ENCODE measurements at regions not wholly inside any gene's neighbourhood (a gene's known extent, or its start where the extent isn't known, plus 50 kb on each side); places are given as distances from the start of the nearest gene placed in this dataset.

DNA sequence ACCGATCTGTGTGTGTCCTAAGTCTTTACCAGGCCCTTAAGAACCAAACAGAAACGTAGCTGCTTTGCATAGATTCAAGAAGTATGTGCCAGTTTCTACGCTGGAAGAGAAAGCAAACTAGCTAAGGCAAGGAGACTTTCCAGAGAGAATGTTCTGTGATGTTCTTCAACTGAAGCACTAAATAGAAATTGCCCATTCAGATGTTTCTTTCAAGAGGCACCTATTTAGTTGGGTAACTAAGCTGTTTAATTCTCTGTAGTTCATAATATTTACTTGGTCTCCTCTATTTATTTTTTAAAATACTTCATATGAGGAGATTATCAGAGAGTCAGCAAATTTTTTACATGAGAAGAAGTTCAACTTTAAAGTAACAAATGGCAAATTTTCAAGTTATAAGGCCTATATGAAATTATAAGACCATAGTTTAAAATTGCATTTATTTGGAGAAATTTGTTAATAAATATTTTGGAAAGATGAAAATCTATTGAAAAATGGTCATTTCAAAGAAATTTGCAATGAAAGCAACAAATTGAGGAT, 279.0 kb downstream of the NEBL start:
- Mint-ChIP-seq H3K4me3 (no peak overlapping the region), H3K9me3 (peaks cover 12% of the 10 kb centered on the region), H3K4me1 (ENCODE audit: low read depth in 2 of 2) (peaks cover 41 to 45% of the 10 kb centered on the region in 2 donors), H3K27ac (peak overlapping the region; percentile 65 to 82), H3K27me3 (no peaks in the 10 kb centered on the region), H3K36me3 (peaks cover 7% of the 10 kb centered on the region)
- ATAC-seq (no peak), DNase-seq (ENCODE audit: low spot score) (no peak)

DNA sequence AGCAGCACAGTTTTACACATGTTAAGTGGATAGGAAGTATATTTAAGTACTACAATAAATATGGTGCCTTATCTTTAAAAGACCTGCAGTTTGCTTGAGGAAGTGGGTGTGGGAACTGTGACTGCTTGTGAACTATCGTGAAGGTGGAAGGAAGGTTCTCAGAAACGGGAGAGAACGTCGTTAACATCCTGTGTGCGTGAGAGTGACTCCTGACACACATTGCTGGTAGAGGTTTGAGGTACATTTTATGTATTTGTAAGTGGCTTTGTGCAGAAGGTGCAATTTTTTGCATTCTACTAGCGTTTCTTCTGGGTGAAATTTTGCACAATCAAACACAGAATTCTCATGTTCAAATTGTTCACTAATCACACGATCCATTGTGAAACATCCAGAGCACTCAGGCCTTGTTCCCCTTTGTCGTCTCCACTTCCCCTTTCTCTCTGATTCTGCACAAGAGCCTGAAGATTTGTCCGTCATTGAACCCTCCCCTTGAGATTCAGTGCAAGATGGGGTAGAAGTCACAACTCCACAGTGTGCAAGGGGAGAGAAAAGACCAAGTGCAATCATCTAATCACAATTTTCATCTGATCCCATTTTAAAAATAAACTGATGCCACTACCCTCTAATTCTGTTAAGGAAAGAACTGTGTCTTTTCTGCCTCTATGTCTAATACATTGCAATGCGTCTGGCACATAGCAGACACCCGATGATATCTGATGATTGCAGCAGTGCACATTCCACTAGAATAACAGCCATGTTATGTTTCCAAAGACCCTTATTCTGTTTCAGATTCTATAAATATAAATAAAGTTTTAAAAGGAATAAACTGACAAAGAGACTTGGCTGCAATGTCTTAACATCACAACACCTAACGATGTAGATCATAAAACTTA, 279.9 kb downstream of the NEBL start:
- peak; percentile 75 to 82 for ATAC-seq

DNA sequence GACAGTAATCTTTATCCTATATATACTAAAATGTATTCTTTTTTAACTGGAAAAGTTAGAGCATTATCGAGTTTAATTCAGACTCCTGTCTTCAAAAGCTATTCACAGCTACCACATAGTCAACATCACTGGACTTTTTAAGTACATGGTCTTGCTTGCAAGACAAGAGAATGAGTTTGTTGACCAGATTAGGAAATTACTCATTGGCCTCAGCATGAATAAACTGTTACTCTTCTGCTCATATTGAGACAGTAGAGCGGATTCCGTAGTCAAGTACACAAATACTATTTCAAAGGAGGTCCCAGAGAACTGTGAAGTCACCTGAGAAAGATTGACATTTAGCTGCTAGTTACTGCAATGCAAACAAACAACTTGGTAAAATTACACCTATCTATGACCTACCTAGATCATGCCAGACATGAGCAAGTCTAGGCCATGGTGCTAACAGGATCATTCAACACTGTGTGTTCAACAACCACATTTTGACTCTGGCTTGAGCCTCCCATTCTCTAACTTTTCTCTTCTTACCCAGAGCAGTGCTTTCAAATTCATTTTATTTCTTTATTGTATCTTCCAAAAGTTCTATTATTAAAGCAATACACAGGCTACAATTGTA, 280.9 kb downstream of the NEBL start:
- peaks cover 35 to 38% of the 10 kb centered on the region in 2 donors for H3K4me1 Mint-ChIP-seq (ENCODE audit: low read depth in 2 of 2)
- peak overlapping the region; percentile 65 to 82 for H3K27ac Mint-ChIP-seq
- peak; percentile 56 to 62 for ATAC-seq
- H3K4me3 Mint-ChIP-seq, result peak overlapping the region; percentile 66
- H3K36me3 Mint-ChIP-seq, result peaks cover 7% of the 10 kb centered on the region
- H3K27me3 Mint-ChIP-seq, result no peaks in the 10 kb centered on the region
- peaks cover 12% of the 10 kb centered on the region for H3K9me3 Mint-ChIP-seq
- no peak for DNase-seq (ENCODE audit: low spot score)

More for the DNA sequence above, 279.9 kb downstream of the NEBL start:
- peak overlapping the region; percentile 66 for H3K4me3 Mint-ChIP-seq
- peak overlapping the region; percentile 65 to 82 for H3K27ac Mint-ChIP-seq
- peaks cover 12% of the 10 kb centered on the region for H3K9me3 Mint-ChIP-seq
- H3K36me3 Mint-ChIP-seq, result peaks cover 7% of the 10 kb centered on the region
- H3K4me1 Mint-ChIP-seq (ENCODE audit: low read depth in 2 of 2), result peaks cover 35 to 38% of the 10 kb centered on the region in 2 donors
- DNase-seq (ENCODE audit: low spot score), result peak; percentile 65
- no peaks in the 10 kb centered on the region for H3K27me3 Mint-ChIP-seq

DNA sequence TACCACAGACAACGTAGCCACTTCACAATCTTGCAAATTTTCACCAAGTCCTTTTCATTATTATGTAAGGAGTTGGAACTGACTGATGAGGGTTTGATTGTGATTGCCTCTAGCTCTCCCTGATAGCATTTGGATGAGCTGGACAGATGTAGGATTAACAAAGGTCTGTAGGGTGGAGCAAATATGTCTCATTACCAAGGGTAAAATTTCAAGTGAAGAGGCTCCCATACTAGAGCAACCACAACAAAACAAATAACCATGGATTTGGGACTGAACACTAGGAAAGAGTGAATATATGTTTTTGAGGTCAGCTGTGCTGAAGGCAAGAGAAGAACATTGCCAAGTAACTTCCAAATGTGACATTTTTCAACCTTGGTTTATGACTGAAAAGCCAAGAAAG, 281.7 kb downstream of the NEBL start:
- Mint-ChIP-seq H3K9me3 (peaks cover 12% of the 10 kb centered on the region), H3K27ac (peak overlapping the region; percentile 47 to 61), H3K36me3 (peaks cover 7% of the 10 kb centered on the region), H3K4me3 (peak overlapping the region; percentile 21), H3K4me1 (ENCODE audit: low read depth in 2 of 2) (peaks cover 35 to 38% of the 10 kb centered on the region in 2 donors), H3K27me3 (no peaks in the 10 kb centered on the region)
- ATAC-seq, result no peak
- no peak for DNase-seq (ENCODE audit: low spot score)

DNA sequence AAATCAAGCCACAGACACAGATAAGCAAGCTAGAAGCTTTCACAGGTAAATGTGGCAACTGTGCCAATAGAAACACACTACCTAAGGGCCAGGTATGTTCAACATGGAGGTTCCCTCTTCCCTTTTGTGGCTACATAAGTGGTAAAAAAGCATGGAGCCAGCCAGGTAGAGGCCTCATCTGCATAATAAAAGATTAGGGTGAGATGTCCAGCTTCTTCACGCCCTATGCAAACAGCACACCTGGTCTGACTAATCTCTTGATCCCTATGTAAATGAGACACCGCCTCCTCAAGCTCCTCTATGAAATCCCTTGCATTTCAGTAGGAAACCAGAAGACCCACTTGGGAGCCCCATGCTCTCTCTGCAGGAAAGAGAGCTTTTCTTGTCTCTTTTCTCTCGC, 282.2 kb downstream of the NEBL start:
- DNase-seq (ENCODE audit: low spot score) (no peak), ATAC-seq (no peak)
- H3K27me3 Mint-ChIP-seq, result no peaks in the 10 kb centered on the region
- peak overlapping the region; percentile 47 to 61 for H3K27ac Mint-ChIP-seq
- H3K4me1 Mint-ChIP-seq (ENCODE audit: low read depth in 2 of 2), result peaks cover 35 to 38% of the 10 kb centered on the region in 2 donors
- peaks cover 8% of the 10 kb centered on the region for H3K36me3 Mint-ChIP-seq
- H3K9me3 Mint-ChIP-seq, result peaks cover 12% of the 10 kb centered on the region
- H3K4me3 Mint-ChIP-seq, result peak overlapping the region; percentile 21

DNA sequence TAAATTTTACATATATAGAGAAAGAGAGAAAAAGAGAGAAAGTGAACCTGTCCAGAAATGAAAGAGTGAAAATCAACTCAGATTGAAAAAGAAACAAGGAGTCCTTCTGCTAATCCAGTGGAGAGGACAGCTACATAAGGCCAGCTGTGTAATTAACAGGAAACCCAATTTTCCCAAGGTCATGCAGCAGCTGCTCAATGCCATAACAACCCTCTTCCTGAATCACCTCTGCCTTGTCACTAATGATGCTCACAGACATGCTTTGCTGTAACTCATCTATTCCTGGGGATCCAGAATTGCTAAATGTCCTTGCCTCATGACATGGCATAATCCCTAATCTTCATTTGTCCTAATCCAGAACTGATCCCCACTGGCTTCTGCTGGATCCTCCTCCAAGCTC, 288.6 kb downstream of the NEBL start:
- Mint-ChIP-seq H3K27me3 (no peaks in the 10 kb centered on the region), H3K9me3 (peaks cover 3% of the 10 kb centered on the region), H3K4me1 (ENCODE audit: low read depth in 2 of 2) (peaks cover 0 to 3% of the 10 kb centered on the region in 2 donors), H3K4me3 (no peak overlapping the region), H3K36me3 (peaks cover 8% of the 10 kb centered on the region), H3K27ac (no peak overlapping the region)
- no peak for DNase-seq (ENCODE audit: low spot score)
- no peak for ATAC-seq

DNA sequence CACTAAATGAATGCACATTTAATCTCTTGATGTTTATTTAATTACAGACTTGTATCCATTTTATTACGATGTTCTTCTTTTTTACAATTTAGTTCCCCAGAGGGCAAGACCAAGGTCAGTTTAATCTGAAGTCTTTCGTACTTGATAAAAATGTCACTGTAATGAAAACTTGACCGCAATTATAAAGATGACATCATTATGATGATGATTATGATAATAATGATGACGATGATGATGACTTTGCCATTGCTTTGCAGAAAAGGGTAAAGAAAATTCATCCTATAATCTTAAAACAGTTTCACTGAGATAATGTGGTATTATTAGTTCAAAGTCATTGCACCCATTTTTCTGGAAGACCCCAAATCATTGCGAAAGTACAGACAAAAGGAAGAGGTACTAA, 290.1 kb downstream of the NEBL start:
- H3K27ac Mint-ChIP-seq, result no peak overlapping the region
- H3K4me1 Mint-ChIP-seq (ENCODE audit: low read depth in 2 of 2), result no peaks in the 10 kb centered on the region
- ATAC-seq (no peak), DNase-seq (ENCODE audit: low spot score) (no peak)
- no peaks in the 10 kb centered on the region for H3K27me3 Mint-ChIP-seq
- peaks cover 6% of the 10 kb centered on the region for H3K9me3 Mint-ChIP-seq
- peaks cover 8% of the 10 kb centered on the region for H3K36me3 Mint-ChIP-seq
- H3K4me3 Mint-ChIP-seq, result no peak overlapping the region

DNA sequence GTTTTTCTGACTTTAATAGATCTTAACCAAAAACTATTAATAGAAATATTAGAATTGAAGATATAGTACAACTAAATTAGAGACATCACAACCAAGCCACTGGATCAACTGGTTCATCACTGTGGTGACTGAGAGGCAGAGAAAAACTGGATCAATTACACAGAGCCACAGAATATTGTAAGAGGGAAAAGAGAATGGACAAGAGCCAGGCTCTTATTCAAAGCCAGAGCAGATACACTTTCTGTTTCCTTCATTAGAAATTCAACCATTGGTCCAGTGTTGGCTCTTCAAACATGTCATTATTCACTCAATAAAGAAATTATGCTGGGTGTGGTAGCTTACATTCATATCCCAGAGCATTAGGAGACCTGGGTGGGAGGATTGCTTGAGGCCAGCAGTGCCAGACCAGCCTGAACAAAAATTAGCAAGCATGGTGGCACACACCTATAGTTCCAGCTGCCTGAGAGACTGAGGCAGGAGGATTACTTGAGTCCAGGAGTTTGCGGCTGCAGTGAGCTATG, 295.1 kb downstream of the NEBL start:
- DNase-seq (ENCODE audit: low spot score), result no peak
- Mint-ChIP-seq H3K4me3 (no peak overlapping the region), H3K9me3 (peaks cover 3% of the 10 kb centered on the region), H3K27me3 (no peaks in the 10 kb centered on the region), H3K4me1 (ENCODE audit: low read depth in 2 of 2) (peaks cover 0 to 4% of the 10 kb centered on the region in 2 donors), H3K36me3 (no peaks in the 10 kb centered on the region), H3K27ac (no peak overlapping the region)
- ATAC-seq, result no peak

DNA sequence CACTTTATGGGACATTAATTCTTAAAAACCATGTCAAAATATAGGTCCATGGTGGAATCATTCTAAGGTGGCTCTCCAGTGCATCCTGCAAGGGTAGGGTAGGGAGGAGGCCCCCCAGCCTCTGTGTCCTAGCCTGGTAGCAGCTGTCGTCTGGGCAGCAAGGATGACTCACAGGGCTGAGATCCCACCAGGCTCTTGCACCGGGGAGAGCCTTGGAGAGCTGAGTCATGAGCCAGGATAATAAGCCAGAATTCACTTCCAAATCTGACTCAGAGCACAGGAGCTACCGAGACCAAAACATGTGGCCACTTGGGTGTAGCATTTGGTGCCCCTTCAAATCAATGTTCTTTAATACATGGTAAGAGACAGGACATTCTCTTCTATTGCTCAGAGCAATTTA, 298.5 kb downstream of the NEBL start:
- Mint-ChIP-seq H3K27me3 (no peaks in the 10 kb centered on the region), H3K4me3 (no peak overlapping the region), H3K4me1 (ENCODE audit: low read depth in 2 of 2) (peaks cover 14 to 20% of the 10 kb centered on the region in 2 donors), H3K9me3 (peaks cover 3% of the 10 kb centered on the region), H3K27ac (no peak overlapping the region), H3K36me3 (no peaks in the 10 kb centered on the region)
- DNase-seq (ENCODE audit: low spot score) (no peak), ATAC-seq (peak in 1 of 2 donors; percentile 13)

DNA sequence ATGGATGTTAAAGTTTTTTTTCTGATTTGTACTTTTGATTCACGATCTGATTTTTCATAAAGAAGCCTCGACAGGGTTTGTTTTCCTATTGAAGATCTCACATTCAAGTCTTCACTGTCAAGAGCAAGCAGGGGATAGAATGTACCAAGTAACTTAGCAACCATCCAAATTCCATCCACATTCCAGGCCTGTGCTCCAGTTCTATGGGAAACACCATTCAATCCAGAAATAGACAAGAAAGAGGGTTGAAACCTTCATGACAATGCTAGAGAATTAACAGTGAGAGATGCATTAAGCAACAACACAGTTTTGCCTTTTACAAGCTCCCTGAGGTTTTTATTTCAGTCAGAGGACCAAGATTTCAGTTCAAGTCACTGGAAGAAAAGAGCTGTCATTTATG, 300.2 kb downstream of the NEBL start:
- Mint-ChIP-seq H3K27ac (peak overlapping the region in 1 of 2 donors; percentile 47), H3K4me1 (ENCODE audit: low read depth in 2 of 2) (peaks cover 14 to 20% of the 10 kb centered on the region in 2 donors), H3K27me3 (no peaks in the 10 kb centered on the region), H3K36me3 (no peaks in the 10 kb centered on the region), H3K4me3 (no peak overlapping the region), H3K9me3 (no peaks in the 10 kb centered on the region)
- DNase-seq (ENCODE audit: low spot score) (no peak), ATAC-seq (no peak)

DNA sequence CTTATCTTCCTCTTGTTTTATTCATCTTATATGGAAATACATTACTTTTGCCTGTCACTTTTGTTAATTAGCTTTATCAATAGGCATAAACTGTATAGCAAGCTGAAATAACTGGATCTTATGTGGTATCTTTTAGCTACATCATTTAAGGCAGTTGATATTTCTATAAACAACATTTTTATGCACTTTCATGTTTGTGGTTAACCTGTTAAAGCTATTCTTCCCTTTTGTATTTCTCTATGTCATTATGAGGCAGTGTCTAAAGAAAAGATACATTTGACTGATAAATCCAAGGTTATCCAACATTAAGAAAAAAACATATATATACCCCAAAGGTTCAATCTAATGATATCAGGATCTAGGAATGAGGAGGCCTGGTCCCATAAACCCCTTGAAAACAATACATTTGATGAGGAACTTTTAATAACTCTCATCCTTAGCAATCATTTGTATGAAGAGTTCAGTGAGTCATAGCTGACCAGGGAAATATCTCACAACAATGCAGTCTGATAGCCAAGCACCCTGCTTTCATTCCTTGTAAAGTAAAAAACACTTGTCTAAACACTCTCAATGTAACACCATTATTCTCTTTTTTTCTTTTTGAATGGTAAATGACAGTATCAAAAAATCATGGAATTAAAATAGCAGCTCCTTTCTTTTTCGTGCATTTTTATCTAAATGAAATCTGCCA, 300.9 kb downstream of the NEBL start:
- Mint-ChIP-seq H3K27me3 (no peaks in the 10 kb centered on the region), H3K27ac (peak overlapping the region; percentile 27 to 47), H3K4me1 (ENCODE audit: low read depth in 2 of 2) (peaks cover 21 to 27% of the 10 kb centered on the region in 2 donors), H3K4me3 (no peak overlapping the region), H3K36me3 (no peaks in the 10 kb centered on the region), H3K9me3 (no peaks in the 10 kb centered on the region)
- DNase-seq (ENCODE audit: low spot score) (no peak), ATAC-seq (no peak)

DNA sequence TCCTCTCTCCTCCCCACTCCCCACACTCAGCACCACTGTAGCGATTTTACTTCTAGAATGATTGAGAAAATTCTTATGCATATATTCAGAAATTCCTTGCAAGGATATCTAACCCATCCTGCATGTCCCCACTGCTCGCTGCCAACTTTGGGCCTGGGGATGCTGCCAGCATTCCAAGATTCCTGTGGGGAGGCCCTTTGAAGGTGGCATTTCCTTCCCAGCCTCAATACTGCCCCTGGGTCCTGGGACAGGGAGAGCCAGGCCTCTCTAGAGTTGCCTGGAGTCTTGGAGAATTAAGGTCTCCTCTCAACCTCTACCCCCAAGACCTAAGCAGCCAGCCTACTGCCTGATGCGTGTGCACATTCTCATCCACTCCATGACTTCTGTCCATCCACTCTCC, 303.5 kb downstream of the NEBL start:
- Mint-ChIP-seq H3K36me3 (no peaks in the 10 kb centered on the region), H3K4me1 (ENCODE audit: low read depth in 2 of 2) (peaks cover 23 to 28% of the 10 kb centered on the region in 2 donors), H3K27ac (no peak overlapping the region), H3K27me3 (no peaks in the 10 kb centered on the region), H3K4me3 (no peak overlapping the region), H3K9me3 (no peaks in the 10 kb centered on the region)
- no peak for DNase-seq (ENCODE audit: low spot score)
- ATAC-seq, result no peak

DNA sequence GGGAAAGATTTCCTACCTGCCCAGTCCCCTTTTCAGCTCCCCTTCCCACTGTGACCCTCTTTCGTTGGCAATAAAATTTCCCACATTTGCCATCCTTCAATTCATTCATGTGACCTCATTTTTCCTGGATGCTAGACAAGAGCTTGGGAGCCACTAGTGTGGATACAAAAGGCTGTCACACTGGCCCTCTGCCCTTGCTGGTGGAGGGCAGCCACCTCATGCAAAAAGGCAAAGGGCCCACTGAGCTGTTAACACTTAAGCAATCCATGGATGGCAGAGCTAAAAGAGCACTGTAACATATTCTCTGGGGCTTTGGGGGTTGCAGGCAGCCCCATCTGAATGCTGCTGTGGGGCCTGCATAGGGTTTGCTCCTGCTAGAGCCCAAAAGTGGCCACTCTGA, 315.1 kb downstream of the NEBL start:
- peaks cover 0 to 19% of the 10 kb centered on the region in 2 donors for H3K4me1 Mint-ChIP-seq (ENCODE audit: low read depth in 2 of 2)
- H3K27me3 Mint-ChIP-seq, result no peaks in the 10 kb centered on the region
- H3K27ac Mint-ChIP-seq, result no peak overlapping the region

More for the DNA sequence above, 315.1 kb downstream of the NEBL start:
- ATAC-seq, result no peak
- no peak for DNase-seq (ENCODE audit: low spot score)
- Mint-ChIP-seq H3K36me3 (peaks cover 25% of the 10 kb centered on the region), H3K9me3 (peaks cover 22% of the 10 kb centered on the region), H3K4me3 (no peak overlapping the region)
